Body of pancreas (tissue), 4 donors: ENCODE measurements at regions not wholly inside any gene's neighbourhood (a gene's known extent, or its start where the extent isn't known, plus 50 kb on each side); places are given as distances from the start of the nearest gene placed in this dataset.
"Not testable (repeated sequence)": the region's sequence is repeated elsewhere in the genome, so short reads cannot be mapped to it uniquely, and the experiment has no call there.

Experiments
- ATAC-seq: fragments of 150-250 bp; one replicate; pipeline ENCODE4 v1.9.1; 2016
- DNase-seq, 4 donors: peaks; one replicate each; pipeline ENCODE4 v3.0.0-alpha.2; 2019
- H3K27ac ChIP-seq, 4 donors: fragments of 200-600 bp; sonication (generic); 1 replicate in 3 of 4; 2 replicates in 1 of 4; pipeline versions ENCODE4 v1.5.1 to v1.6.1; 2016 to 2019; ENCODE audit warnings: mild to moderate bottlenecking in 1 of 4, mixed read lengths in 1 of 4, moderate library complexity in 1 of 4
- H3K27me3 ChIP-seq, 2 donors: fragments of 200-600 bp; sonication (generic); one replicate each; pipeline ENCODE4 v1.6.0; 2016; ENCODE audit warnings: mild to moderate bottlenecking in 1 of 2
- H3K36me3 ChIP-seq, 2 donors: fragments of 200-600 bp; sonication (generic); replicated peaks in 1 of 2; 2 replicates each; pipeline ENCODE4 v1.5.1; 2016; ENCODE audit warnings: low read depth in 2 of 2; ENCODE audit not compliant: insufficient read depth in 1 of 2
- H3K4me1 ChIP-seq: fragments of 200-600 bp; sonication (generic); one replicate; pipeline ENCODE4 v1.6.0; 2016
- H3K4me3 ChIP-seq, 2 donors: fragments of 200-600 bp; sonication (generic); 1 replicate in 1 of 2; 2 replicates in 1 of 2; pipeline ENCODE4 v1.5.1; 2016 to 2019
- H3K9me3 ChIP-seq, 3 donors: fragments of 200-600 bp; sonication (generic); 1 replicate in 2 of 3; 2 replicates in 1 of 3; pipeline ENCODE4 v1.5.1; 2016
- POLR2A ChIP-seq, 3 donors: fragments of 450-650 bp; IDR thresholded peaks; one replicate each; pipeline ENCODE4 v1.6.1; 2016; ENCODE audit warnings: antibody characterized with exemption in 3 of 3, mild to moderate bottlenecking in 2 of 3
- WGBS, 2 donors: methylation state at CpG; one replicate each; pipeline ENCODE4 v1.1.5; 2017; 5-methylcytosine and 5-hydroxymethylcytosine counted together
- intact Hi-C: fragments of 100-400 bp; cut with DNase I; formaldehyde crosslinking; loops from one replicate; pipeline ENCODE4 v1.15.1; 2023
- TF ChIP-seq, protein P1 (sequence below), 7 experiments: fragments of 450-650 bp in 4 of 7; fragments of 200-600 bp in 3 of 7; sonication (generic) in 3 of 7; IDR thresholded peaks; one replicate each; pipeline ENCODE4 v1.5.1; 2016 to 2019; ENCODE audit warnings: antibody characterized with exemption in 7 of 7

DNA sequence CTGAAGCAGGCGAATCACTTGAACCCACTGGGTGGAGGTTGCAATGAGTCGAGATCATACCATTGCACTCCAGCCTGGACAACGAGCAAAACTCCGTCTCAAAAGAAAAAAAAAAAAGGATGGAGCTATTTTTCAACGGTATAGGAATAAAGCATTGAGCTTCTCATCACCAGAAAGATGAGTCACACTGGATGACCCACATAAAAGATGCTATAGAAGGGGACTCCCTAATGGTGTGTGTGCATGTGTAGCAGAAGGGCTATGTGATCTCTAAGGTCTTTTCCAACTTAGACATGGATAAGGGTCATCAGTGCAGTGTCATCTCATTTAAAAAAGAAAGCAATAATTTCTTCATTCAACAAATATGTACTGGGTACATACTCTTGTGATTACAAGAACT, 476.0 kb downstream of the MFSD1 start:
- Histone ChIP-seq H3K4me3 (no peak overlapping the region), H3K4me1 (no peaks in the 10 kb centered on the region), H3K9me3 (no peaks in the 10 kb centered on the region), H3K27ac (no peak overlapping the region), H3K36me3 (no peaks in the 10 kb centered on the region), H3K27me3 (no peaks in the 10 kb centered on the region)
- intact Hi-C loops = no loop called here
- ATAC-seq (no peak), DNase-seq (no peak)
- TF ChIP-seq, protein P1, sequence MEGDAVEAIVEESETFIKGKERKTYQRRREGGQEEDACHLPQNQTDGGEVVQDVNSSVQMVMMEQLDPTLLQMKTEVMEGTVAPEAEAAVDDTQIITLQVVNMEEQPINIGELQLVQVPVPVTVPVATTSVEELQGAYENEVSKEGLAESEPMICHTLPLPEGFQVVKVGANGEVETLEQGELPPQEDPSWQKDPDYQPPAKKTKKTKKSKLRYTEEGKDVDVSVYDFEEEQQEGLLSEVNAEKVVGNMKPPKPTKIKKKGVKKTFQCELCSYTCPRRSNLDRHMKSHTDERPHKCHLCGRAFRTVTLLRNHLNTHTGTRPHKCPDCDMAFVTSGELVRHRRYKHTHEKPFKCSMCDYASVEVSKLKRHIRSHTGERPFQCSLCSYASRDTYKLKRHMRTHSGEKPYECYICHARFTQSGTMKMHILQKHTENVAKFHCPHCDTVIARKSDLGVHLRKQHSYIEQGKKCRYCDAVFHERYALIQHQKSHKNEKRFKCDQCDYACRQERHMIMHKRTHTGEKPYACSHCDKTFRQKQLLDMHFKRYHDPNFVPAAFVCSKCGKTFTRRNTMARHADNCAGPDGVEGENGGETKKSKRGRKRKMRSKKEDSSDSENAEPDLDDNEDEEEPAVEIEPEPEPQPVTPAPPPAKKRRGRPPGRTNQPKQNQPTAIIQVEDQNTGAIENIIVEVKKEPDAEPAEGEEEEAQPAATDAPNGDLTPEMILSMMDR (IDR thresholded peaks at IDR 0.05) = no peak
- no peak for TF ChIP-seq POLR2A (IDR thresholded peaks at IDR 0.05)
- WGBS, 2 donors = 56 to 60% methylated on average over 5 of the region's 5 CpGs

DNA sequence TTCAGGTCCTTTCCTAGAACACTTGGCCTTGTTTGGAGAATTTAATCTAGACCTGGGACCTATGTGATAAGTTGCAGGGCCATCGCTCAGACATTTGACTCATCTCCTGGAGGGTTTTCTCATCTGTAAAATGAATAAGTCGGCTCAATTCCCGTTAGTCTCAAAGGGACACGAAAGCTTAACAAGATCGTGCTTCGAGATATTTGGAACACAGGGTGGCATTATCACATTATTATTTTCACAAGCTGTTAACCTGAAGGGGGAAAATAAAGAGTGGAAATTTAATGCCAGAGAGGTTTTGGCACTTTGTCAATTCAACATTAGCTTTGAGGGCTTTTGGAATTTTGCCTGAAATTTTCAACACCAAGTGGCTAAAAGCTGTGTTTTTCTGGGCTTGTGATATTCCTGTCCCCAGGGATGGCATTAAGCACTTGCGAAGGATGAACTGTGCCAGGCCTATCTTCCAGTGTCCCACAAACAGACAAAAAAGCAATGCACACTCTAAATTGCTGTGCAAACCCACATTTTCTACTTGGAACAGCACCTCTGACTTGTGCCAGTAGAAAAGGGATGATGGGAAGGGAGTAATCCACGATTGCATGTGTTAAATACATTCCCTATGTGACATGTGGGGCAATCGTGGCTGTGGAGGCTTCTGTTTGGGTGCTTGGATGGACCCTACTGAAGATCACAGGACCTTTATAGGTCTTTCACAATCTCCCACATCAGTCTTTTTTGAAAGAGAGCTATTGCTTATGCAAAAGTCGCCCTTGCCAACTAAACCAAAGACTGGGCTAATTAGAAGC, 478.7 kb downstream of the MFSD1 start:
- ATAC-seq (no peak), DNase-seq (no peak)
- Histone ChIP-seq H3K36me3 (no peaks in the 10 kb centered on the region), H3K4me1 (no peaks in the 10 kb centered on the region), H3K27me3 (no peaks in the 10 kb centered on the region), H3K27ac (no peak overlapping the region), H3K9me3 (no peaks in the 10 kb centered on the region), H3K4me3 (no peak overlapping the region)
- no peak for TF ChIP-seq POLR2A (IDR thresholded peaks at IDR 0.05)
- TF ChIP-seq, protein P1 (IDR thresholded peaks at IDR 0.05) = no peak
- WGBS, 2 donors = 57 to 64% methylated on average over 10 of the region's 10 CpGs
- intact Hi-C loops = no loop called here

DNA sequence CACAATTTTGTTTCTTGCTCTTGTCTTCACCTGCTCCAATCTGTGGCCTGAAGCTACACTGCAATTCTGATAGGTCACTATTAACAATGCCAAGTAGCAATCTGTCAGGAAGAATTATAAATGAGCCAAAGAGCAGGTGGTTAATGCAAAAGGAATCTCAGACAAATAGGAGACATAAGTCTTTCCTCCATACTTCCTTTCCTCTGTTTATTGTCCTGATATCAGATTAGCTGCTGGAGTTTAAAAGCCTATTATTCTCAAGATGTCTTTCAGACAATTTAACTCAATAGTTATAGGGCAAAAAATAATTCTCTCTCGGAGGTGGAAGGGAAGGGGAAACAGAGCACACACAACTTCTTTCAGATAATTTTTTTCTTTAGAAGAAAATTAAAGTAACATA, 491.6 kb downstream of the MFSD1 start:
- no peaks in the 10 kb centered on the region for H3K36me3 ChIP-seq
- H3K9me3 ChIP-seq = no peaks in the 10 kb centered on the region
- H3K4me3 ChIP-seq = no peak overlapping the region
- DNase-seq (no peak), ATAC-seq (no peak)
- no peak overlapping the region for H3K27ac ChIP-seq
- TF ChIP-seq POLR2A (IDR thresholded peaks at IDR 0.05) = no peak
- TF ChIP-seq, protein P1 (IDR thresholded peaks at IDR 0.05) = no peak
- no peaks in the 10 kb centered on the region for H3K27me3 ChIP-seq
- no peaks in the 10 kb centered on the region for H3K4me1 ChIP-seq
- WGBS, 2 donors = 14 to 27% methylated on average over 1 of the region's 1 CpG
- intact Hi-C loops = no loop called here

DNA sequence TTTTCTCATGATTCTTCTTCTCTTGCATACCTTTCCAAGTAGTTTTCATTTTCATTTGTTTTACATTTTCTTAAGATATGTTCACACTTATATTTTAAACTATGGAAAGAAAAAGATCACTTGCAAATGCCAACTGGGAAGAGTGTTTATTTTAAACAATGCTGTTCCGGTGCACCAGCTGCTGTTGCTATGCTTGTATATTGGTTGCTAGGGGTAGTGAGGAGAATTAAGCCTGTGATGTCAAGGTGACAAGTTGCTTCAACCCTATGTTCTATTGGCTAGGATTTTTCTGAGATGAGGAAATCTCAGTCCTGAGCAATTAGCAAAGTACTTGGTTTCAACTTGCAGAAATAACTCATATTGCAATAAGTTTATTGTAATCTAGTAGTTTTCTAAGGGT, 500.1 kb downstream of the MFSD1 start:
- Histone ChIP-seq H3K36me3 (no peaks in the 10 kb centered on the region), H3K27ac (no peak overlapping the region), H3K27me3 (no peaks in the 10 kb centered on the region), H3K9me3 (no peaks in the 10 kb centered on the region), H3K4me1 (no peaks in the 10 kb centered on the region), H3K4me3 (no peak overlapping the region)
- intact Hi-C loops = no loop called here
- DNase-seq (no peak), ATAC-seq (no peak)
- no peak for TF ChIP-seq POLR2A (IDR thresholded peaks at IDR 0.05)
- TF ChIP-seq, protein P1 (IDR thresholded peaks at IDR 0.05) = no peak
- 32 to 38% methylated on average over 1 of the region's 1 CpG for WGBS, 2 donors

DNA sequence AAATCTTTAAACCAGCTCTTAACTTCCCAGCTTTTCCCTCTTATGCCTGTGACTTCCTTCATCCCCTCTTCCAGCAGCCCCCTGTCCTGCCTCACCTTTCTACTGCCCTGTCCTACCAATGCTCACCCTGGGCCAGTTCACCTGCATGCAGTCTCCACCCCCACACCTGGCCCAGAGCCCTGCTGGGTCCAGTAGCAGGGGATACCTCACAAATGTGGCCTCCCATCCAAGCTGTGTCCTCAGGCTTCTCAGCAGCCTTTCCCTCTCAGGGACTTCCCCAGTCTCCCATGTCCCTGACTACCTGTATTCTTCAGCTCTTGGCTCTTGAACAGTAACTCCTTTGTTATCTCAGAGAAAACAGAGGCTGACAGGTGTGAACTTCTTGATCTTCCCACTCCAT, 503.2 kb downstream of the MFSD1 start:
- intact Hi-C loops = no loop called here
- no peak for TF ChIP-seq POLR2A (IDR thresholded peaks at IDR 0.05)
- TF ChIP-seq, protein P1 (IDR thresholded peaks at IDR 0.05) = no peak
- ATAC-seq (no peak), DNase-seq (no peak)
- Histone ChIP-seq H3K27ac (no peak overlapping the region), H3K4me1 (no peaks in the 10 kb centered on the region), H3K36me3 (no peaks in the 10 kb centered on the region), H3K9me3 (no peaks in the 10 kb centered on the region), H3K4me3 (no peak overlapping the region), H3K27me3 (no peaks in the 10 kb centered on the region)

DNA sequence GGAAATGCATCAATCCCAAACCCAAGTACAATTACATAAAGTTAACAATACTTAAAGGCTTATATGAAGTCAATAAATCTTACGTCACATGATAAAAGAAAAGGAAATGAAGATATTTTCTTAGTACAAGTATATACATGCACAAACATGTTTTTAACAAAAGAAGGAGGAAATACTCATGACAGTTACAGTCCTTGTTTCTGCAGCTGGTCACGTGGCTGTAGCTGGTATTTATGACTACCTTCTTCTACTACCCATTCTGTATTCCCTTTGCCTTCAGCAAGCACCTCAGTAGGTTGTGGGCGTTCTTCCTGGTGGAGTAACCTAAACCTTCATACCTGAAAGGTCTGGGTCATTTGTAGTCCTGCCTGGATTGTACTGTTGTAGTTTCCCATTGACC, 514.9 kb downstream of the MFSD1 start:
- 55 to 59% methylated on average over 3 of the region's 3 CpGs for WGBS, 2 donors
- not testable (repeated sequence) for ATAC-seq, H3K27ac ChIP-seq

More for the DNA sequence above, 514.9 kb downstream of the MFSD1 start:
- H3K27me3 ChIP-seq, H3K4me1 ChIP-seq, H3K36me3 ChIP-seq, H3K9me3 ChIP-seq, intact Hi-C loops, DNase-seq, H3K4me3 ChIP-seq: not testable (repeated sequence)
